ENCODE measurements at regions not wholly inside any gene's neighbourhood (a gene's known extent, or its start where the extent isn't known, plus 50 kb on each side); places are given as distances from the start of the nearest gene placed in this dataset.

DNA sequence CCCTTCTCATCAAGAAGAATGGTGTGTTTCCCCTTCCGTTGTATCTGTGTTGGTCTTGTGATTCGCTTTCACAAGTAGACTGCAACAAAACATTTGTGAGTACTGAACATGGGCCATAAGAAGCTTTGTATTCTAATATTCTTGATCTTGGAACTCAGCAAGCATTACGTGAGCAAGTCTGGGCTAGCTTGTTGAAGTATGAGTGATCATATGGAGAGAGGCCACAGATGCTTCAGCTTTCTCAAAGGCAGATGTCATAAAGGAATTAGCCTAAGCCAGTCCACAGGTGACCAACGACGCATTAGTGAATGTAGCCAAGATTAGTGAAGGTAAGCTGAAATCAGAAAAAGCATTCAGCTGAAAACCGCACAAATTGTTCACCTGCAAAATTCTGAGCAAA lies 609.6 kb upstream of the NEGR1 start:
- TF ChIP-seq, protein P1, sequence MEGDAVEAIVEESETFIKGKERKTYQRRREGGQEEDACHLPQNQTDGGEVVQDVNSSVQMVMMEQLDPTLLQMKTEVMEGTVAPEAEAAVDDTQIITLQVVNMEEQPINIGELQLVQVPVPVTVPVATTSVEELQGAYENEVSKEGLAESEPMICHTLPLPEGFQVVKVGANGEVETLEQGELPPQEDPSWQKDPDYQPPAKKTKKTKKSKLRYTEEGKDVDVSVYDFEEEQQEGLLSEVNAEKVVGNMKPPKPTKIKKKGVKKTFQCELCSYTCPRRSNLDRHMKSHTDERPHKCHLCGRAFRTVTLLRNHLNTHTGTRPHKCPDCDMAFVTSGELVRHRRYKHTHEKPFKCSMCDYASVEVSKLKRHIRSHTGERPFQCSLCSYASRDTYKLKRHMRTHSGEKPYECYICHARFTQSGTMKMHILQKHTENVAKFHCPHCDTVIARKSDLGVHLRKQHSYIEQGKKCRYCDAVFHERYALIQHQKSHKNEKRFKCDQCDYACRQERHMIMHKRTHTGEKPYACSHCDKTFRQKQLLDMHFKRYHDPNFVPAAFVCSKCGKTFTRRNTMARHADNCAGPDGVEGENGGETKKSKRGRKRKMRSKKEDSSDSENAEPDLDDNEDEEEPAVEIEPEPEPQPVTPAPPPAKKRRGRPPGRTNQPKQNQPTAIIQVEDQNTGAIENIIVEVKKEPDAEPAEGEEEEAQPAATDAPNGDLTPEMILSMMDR (conservative IDR thresholded peaks at IDR 0.05; ENCODE audit: low read depth in 2 of 2) = no peak
- TF ChIP-seq EZH2 (IDR thresholded peaks at IDR 0.05; ENCODE audit: low read depth, unreplicated experiment) = no peak
- TF ChIP-seq CREB1 (CRISPR knock-in tag; IDR thresholded peaks at IDR 0.05; ENCODE audit: low read depth) = no peak
- TF ChIP-seq, protein P2, sequence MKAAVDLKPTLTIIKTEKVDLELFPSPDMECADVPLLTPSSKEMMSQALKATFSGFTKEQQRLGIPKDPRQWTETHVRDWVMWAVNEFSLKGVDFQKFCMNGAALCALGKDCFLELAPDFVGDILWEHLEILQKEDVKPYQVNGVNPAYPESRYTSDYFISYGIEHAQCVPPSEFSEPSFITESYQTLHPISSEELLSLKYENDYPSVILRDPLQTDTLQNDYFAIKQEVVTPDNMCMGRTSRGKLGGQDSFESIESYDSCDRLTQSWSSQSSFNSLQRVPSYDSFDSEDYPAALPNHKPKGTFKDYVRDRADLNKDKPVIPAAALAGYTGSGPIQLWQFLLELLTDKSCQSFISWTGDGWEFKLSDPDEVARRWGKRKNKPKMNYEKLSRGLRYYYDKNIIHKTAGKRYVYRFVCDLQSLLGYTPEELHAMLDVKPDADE (IDR thresholded peaks at IDR 0.05) = no peak
- no peak for TF ChIP-seq POLR2AphosphoS5 (IDR thresholded peaks at IDR 0.05; ENCODE audit: low read depth)
- TF ChIP-seq JUNB (IDR thresholded peaks at IDR 0.05; ENCODE audit: unreplicated experiment) = no peak
- no peak for TF ChIP-seq EZH2phosphoT487 (IDR thresholded peaks at IDR 0.05; ENCODE audit: unreplicated experiment)
- TF ChIP-seq, protein P3, sequence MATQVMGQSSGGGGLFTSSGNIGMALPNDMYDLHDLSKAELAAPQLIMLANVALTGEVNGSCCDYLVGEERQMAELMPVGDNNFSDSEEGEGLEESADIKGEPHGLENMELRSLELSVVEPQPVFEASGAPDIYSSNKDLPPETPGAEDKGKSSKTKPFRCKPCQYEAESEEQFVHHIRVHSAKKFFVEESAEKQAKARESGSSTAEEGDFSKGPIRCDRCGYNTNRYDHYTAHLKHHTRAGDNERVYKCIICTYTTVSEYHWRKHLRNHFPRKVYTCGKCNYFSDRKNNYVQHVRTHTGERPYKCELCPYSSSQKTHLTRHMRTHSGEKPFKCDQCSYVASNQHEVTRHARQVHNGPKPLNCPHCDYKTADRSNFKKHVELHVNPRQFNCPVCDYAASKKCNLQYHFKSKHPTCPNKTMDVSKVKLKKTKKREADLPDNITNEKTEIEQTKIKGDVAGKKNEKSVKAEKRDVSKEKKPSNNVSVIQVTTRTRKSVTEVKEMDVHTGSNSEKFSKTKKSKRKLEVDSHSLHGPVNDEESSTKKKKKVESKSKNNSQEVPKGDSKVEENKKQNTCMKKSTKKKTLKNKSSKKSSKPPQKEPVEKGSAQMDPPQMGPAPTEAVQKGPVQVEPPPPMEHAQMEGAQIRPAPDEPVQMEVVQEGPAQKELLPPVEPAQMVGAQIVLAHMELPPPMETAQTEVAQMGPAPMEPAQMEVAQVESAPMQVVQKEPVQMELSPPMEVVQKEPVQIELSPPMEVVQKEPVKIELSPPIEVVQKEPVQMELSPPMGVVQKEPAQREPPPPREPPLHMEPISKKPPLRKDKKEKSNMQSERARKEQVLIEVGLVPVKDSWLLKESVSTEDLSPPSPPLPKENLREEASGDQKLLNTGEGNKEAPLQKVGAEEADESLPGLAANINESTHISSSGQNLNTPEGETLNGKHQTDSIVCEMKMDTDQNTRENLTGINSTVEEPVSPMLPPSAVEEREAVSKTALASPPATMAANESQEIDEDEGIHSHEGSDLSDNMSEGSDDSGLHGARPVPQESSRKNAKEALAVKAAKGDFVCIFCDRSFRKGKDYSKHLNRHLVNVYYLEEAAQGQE (IDR thresholded peaks at IDR 0.05; ENCODE audit: unreplicated experiment) = no peak
- TF ChIP-seq STAT1 (IDR thresholded peaks at IDR 0.05; ENCODE audit: unreplicated experiment) = no peak
- TF ChIP-seq NANOG (IDR thresholded peaks at IDR 0.05; ENCODE audit: borderline replicate concordance) = no peak
- no peak for TF ChIP-seq ZNF331 (CRISPR knock-in tag; IDR thresholded peaks at IDR 0.05; ENCODE audit: low read depth)
- TF ChIP-seq, protein P4, sequence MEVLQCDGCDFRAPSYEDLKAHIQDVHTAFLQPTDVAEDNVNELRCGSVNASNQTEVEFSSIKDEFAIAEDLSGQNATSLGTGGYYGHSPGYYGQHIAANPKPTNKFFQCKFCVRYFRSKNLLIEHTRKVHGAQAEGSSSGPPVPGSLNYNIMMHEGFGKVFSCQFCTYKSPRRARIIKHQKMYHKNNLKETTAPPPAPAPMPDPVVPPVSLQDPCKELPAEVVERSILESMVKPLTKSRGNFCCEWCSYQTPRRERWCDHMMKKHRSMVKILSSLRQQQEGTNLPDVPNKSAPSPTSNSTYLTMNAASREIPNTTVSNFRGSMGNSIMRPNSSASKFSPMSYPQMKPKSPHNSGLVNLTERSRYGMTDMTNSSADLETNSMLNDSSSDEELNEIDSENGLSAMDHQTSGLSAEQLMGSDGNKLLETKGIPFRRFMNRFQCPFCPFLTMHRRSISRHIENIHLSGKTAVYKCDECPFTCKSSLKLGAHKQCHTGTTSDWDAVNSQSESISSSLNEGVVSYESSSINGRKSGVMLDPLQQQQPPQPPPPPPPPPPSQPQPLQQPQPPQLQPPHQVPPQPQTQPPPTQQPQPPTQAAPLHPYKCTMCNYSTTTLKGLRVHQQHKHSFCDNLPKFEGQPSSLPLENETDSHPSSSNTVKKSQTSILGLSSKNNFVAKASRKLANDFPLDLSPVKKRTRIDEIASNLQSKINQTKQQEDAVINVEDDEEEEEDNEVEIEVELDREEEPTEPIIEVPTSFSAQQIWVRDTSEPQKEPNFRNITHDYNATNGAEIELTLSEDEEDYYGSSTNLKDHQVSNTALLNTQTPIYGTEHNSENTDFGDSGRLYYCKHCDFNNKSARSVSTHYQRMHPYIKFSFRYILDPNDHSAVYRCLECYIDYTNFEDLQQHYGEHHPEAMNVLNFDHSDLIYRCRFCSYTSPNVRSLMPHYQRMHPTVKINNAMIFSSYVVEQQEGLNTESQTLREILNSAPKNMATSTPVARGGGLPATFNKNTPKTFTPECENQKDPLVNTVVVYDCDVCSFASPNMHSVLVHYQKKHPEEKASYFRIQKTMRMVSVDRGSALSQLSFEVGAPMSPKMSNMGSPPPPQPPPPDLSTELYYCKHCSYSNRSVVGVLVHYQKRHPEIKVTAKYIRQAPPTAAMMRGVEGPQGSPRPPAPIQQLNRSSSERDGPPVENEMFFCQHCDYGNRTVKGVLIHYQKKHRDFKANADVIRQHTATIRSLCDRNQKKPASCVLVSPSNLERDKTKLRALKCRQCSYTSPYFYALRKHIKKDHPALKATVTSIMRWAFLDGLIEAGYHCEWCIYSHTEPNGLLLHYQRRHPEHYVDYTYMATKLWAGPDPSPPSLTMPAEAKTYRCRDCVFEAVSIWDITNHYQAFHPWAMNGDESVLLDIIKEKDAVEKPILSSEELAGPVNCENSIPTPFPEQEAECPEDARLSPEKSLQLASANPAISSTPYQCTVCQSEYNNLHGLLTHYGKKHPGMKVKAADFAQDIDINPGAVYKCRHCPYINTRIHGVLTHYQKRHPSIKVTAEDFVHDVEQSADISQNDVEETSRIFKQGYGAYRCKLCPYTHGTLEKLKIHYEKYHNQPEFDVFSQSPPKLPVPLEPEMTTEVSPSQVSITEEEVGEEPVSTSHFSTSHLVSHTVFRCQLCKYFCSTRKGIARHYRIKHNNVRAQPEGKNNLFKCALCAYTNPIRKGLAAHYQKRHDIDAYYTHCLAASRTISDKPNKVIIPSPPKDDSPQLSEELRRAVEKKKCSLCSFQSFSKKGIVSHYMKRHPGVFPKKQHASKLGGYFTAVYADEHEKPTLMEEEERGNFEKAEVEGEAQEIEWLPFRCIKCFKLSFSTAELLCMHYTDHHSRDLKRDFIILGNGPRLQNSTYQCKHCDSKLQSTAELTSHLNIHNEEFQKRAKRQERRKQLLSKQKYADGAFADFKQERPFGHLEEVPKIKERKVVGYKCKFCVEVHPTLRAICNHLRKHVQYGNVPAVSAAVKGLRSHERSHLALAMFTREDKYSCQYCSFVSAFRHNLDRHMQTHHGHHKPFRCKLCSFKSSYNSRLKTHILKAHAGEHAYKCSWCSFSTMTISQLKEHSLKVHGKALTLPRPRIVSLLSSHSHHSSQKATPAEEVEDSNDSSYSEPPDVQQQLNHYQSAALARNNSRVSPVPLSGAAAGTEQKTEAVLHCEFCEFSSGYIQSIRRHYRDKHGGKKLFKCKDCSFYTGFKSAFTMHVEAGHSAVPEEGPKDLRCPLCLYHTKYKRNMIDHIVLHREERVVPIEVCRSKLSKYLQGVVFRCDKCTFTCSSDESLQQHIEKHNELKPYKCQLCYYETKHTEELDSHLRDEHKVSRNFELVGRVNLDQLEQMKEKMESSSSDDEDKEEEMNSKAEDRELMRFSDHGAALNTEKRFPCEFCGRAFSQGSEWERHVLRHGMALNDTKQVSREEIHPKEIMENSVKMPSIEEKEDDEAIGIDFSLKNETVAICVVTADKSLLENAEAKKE (CRISPR knock-in tag; IDR thresholded peaks at IDR 0.05) = no peak

All from GM23338 (cell line).